Loucy (cell line): ENCODE measurements at regions not wholly inside any gene's neighbourhood (a gene's known extent, or its start where the extent isn't known, plus 50 kb on each side); places are given as distances from the start of the nearest gene placed in this dataset.

Experiments used
- EZH2phosphoT487 ChIP-seq: fragments of 200-600 bp; IDR thresholded peaks from 2 replicates; pipeline ENCODE4 v1.6.1; 2018; ENCODE audit warnings: antibody characterized with exemption, mild to moderate bottlenecking, moderate library complexity, borderline replicate concordance
- TF ChIP-seq, protein P1 (sequence below): fragments of 200-600 bp; sonication (generic); conservative IDR thresholded peaks from 2 replicates; pipeline ENCODE4 v1.5.1; 2014; ENCODE audit warnings: mild to moderate bottlenecking, antibody characterized with exemption, low read length

GRCh38 chr13:105974380-105974779, 561.1 kb downstream of the EFNB2 start:
- TF ChIP-seq, protein P1, sequence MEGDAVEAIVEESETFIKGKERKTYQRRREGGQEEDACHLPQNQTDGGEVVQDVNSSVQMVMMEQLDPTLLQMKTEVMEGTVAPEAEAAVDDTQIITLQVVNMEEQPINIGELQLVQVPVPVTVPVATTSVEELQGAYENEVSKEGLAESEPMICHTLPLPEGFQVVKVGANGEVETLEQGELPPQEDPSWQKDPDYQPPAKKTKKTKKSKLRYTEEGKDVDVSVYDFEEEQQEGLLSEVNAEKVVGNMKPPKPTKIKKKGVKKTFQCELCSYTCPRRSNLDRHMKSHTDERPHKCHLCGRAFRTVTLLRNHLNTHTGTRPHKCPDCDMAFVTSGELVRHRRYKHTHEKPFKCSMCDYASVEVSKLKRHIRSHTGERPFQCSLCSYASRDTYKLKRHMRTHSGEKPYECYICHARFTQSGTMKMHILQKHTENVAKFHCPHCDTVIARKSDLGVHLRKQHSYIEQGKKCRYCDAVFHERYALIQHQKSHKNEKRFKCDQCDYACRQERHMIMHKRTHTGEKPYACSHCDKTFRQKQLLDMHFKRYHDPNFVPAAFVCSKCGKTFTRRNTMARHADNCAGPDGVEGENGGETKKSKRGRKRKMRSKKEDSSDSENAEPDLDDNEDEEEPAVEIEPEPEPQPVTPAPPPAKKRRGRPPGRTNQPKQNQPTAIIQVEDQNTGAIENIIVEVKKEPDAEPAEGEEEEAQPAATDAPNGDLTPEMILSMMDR = no peak
- no peak for TF ChIP-seq EZH2phosphoT487
